GM19467 (cell line): ENCODE measurements at regions not wholly inside any gene's neighbourhood (a gene's known extent, or its start where the extent isn't known, plus 50 kb on each side); places are given as distances from the start of the nearest gene placed in this dataset.
"Not testable (repeated sequence)": the region's sequence is repeated elsewhere in the genome, so short reads cannot be mapped to it uniquely, and the experiment has no call there.

Experiments used
- ATAC-seq: cut with Tn5 transposase; IDR thresholded peaks from one replicate; pipeline ENCODE4 v1.9.1; 2021; ENCODE audit warnings: mild to moderate bottlenecking, moderate library complexity; ENCODE audit not compliant: unreplicated experiment

DNA sequence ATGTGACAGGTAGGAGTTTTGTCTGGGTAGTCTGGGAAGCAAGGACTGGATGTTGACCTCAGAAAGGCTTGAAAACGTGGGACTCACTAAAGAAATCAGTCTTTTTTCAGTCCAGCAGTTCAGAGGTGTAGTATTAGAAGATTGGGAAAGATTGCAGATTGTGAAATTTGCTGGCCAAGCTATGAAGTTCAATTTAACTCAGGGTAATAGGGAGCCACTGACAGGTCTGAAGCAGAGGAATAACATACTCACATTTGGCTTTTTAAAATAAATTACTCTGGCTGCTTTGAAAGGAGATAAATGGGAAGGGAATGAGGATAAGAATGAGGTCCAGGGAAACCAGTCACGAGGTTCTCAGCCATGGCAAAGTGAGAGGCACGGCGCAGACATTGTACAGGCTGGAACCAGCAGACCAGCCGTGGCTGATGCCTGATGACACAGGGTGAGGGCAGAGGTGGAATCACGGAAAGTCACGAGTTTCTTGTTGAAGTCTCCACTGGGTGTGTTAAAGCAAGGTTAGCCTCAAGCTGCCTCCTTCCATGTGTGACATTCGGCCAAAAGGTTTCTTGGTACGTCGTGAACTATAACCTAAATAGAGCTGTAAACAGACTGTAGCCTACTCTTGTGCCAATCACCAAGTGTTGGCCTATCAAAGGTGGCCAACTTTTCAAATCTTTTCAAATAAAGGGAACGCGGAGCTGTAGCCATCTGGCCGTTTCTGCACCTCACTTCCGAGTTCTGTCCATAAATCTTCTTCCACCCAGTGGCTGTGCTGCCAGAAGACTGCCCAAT, 377.6 kb downstream of the IRS2 start:
- no peak for ATAC-seq

DNA sequence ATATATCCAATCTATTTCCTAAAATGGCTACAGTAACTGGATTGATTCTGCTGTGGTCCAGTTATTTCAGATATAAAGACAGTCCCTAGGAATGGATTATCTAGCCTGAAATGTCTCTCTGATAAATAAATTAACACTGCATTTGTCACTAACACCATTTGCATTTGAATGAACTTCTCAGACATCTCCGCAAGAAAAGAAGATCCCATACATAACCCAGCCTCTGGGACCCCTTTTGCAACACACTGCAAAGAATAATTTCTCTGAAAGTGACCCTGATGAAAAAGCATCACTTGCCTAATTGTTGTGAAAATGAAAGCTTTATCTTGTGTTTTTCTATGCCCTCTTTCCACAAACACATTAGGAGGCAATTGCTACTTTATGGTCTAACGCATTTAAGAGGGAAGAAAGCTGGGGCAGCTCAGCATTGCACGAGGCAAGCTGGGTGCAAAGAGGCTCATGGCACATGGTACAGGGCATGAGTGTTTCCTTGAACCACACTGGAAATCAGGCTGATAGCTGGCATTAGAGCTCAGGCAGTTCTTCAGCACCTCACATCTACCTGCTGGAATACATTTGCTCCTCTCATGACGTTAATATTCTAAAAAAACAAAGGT, 379.9 kb downstream of the IRS2 start:
- ATAC-seq: no peak

- no peak for ATAC-seq
Observed at GRCh38 chr13:109403012-109403421, 383.4 kb downstream of the IRS2 start.

DNA sequence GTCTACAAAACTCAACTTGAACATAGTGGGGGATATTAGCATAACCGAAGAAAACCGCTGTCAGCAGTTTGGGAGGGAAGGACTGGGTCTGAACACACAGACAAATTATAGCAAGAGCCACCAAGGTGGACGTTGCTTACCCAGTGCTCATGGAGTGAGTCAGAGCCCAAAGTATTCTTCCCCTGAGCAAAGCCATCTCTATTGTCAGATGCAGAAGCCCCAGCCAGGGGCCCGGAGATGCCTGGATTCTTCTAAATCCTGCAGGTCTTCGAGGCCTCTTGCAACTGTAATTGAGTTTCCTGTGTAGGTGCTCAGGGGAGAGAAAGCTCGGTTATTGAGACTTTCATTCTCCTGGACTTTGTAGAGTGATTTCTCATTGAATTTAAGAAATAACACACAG, 384.5 kb downstream of the IRS2 start:
- no peak for ATAC-seq

DNA sequence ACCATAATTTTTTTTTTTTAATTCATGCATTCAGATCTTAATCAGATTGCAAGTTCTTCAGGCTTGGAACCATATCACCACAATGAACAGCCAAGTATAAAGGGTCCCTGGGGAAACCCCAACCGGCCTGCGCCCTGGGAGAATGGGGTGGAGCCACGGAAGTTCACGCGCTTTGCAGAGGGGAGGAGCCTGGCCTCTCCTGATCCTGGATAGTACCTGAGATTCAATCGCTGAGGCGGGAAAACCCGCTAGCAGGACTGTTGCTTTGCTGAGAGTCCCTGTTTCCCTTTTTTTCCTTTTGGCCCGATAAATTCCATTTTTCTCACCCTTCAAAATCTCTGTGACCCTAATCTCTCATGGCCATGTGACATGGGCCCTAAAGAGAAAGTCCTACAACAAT, 385.1 kb downstream of the IRS2 start:
- no peak for ATAC-seq

DNA sequence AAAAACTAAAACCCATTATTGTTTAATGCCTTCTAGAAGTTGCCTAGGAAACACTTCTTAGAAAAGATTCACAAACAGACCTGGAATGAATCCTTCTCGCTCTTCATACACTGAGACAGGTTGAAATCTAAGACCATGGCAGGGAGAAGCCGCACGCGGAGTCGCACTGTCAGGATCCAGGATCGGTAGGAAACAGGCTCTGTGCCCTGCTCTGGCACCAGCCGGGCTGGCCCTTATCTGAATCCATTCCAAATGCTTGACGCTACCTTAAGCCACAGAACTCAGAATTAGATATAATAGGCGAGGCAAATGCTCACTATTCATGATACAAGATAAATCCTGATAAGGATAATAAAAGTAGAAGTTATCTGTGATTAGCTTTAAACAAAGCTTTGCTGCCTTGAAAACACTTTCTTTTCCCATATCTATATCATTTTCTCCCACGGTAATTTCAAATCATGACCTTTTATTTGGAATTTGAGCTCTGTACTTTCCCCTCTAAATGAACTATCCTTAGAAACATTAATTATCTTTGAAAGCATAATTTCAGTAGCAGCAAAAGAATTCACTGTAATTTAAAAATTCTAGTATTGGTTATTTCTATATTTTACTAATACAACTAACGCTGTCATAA, 385.6 kb downstream of the IRS2 start:
- ATAC-seq: no peak

DNA sequence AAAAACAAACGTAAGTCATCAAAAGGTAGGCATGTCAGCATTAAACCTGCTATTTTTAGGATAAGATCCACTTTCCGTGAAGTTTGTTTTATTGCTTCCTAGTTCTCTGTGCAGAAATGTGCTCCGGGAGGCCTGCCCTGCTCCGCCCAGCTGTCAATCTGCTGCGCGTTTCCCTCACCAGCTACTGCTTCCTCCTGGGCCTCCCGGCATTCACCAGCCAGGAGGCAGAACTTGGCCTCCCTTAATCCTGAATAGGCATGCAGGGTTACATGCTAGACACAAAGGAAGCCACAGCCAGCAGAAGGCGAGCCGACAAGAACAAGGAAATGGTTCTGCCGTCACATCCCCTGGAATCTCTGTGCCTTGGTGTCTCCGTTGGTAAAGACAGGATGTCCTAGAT, 386.2 kb downstream of the IRS2 start:
- ATAC-seq: no peak

DNA sequence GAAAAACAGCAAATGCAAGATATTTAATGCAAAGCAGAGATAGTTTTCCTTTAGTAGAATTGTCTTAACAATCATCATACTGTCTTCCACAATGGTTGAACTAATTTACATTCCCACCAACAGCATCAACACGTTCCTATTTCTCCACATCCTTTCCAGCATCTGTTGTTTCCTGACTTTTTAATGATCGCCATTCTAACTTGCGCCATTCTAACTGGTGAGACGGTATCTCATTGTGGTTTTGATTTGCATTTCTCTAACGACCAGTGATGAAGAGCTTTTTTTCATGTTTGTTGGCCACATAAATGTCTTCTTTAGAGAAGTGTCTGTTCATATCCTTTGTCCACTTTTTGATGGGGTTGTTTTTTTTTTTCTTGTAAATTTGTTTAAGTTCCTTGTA, 388.3 kb downstream of the IRS2 start:
- not testable (repeated sequence) for ATAC-seq

DNA sequence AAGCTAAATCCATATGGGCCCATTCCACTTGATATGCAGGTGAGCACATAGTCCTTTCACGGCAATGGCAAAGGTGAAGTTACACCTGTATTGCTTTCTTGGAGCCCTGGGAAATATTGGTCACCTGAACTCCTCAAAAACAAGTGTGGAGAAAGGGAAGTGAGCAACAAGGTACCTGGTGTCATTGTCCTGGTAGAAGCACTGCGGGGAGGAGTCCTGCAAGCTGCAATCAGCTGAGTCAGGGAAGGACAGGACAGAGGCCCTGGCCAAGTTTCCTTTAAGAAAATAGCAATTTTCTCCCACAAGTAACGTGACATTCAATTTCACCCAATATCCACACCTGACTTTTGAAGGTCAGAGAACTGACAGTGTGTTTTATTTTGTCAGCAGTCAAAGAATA, 389.1 kb downstream of the IRS2 start:
- no peak for ATAC-seq

DNA sequence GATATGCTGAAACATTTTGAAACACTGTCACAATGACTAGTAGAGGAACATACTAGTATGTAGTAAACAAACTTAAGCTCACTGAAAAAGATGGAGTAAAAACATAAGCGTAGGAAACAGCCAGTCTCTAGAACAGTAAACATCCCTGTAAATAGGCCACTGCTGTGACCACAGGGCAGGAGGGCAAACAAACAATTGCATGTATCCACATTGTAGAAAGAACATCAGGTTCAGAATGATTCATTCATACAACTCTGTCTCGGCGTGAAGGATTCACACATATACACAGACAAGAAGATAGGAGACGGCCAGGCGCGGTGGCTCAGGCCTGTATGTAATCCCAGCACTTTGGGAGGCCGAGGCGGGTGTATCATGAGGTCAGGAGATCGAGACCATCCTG, 390.1 kb downstream of the IRS2 start:
- no peak for ATAC-seq

DNA sequence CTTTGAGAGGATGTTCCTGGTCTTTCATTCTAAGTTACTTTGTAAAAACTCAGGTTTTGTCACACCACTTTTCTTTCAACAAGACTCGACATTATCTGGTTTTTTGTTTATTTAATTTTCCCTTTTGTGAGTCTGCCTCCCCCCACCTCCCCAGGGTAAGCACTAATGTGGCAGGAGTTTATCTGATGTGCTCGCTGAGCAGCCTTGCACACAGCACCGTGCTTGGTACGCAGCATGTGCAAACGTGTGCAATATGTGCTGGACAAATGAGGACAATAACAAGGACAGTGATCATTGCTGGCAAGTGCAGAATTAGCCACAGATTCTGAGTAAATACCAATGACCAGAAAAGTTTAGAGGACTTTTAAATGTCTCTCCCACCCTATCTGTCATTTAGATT, 391.4 kb downstream of the IRS2 start:
- ATAC-seq: no peak

DNA sequence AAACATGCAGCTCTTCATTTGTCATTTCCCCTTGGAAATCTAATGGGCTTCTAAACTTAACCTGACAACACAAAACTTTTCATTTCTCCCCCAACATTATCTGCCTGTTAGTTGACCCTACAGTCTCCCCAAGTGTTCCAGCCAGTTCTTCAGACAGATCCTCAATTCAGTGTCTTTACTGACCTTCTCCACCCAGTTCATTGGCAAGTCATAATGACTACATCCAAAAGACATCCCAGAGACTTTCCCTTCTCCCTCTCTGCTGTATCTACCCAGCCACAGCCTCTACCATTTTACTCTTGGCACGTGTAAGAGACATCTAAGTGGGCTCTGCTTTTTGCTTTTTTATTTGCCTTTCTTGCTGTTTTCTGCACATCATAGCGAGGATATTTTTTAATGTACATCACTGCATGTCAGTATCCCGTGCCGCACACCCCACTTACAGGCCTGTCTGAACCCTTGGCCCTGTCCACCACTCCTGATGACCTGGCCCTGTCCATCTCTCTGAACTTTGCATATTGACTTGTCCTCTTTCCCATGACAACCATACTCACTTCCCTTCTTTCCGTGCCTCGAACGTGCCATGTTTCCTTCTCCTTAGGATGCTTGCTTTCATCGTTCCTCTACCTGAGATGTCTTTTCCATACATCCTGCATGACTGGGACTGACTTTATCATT, 391.9 kb downstream of the IRS2 start:
- ATAC-seq: no peak

DNA sequence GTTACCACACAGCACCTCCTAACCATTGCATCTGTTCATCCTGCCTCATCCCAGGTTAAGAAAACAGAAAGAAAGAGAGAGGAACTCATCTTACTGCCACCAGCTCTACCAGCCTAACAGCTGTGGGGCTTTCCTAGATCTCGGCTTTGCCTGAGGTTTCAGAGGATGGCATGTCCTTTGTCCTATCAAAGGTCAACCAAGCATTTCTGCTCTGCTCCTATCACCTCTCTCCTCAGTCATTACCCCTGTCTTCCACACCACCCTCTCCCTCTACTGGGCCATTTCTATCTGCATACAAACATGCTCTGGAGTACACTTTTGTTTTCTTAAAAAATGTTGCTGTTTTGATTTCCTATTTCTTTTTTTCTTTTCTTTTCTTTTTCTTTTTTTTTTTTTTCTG, 393.3 kb downstream of the IRS2 start:
- no peak for ATAC-seq

DNA sequence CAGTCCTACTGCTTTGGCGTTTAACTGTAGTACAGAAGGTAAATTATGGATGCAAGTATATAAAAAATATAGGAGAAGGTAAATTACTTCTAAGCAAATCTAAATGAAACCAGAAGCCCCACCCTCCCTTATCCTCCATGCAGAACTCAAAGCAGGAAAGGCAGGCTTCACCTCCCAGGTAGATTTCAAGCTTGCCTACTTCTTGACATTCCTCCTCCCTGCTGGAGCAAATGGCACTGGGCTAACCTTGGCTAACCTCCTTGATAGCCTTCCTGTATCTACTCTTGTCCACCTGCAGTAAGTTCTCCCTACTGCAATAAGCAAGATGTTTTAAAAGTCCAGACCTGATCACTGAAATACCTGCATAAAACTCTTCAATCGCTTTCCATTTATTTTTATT, 396.0 kb downstream of the IRS2 start:
- ATAC-seq: no peak

DNA sequence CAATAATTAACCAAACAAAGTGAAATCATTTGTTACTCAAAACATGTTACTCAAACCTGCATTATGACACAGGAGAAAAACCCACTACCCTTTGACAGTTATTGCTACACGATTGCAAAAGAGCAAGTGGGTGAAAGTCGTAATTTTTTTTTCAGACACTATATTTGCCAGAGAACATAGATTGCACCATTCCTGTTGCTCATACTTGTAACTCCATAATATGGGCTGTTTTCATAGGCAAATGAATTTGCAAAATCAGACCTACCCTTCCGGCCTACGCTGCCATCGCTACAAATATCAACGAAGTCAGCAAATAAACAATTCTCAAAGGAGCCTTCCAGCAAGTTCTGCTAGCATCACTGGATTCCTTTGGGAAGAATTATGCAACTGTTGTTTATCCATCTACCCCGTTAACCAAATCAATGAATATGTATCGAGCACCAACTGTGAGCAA, 396.5 kb downstream of the IRS2 start:
- ATAC-seq: no peak

- ATAC-seq: no peak
Observed at GRCh38 chr13:109389456-109389855, 396.9 kb downstream of the IRS2 start.

DNA sequence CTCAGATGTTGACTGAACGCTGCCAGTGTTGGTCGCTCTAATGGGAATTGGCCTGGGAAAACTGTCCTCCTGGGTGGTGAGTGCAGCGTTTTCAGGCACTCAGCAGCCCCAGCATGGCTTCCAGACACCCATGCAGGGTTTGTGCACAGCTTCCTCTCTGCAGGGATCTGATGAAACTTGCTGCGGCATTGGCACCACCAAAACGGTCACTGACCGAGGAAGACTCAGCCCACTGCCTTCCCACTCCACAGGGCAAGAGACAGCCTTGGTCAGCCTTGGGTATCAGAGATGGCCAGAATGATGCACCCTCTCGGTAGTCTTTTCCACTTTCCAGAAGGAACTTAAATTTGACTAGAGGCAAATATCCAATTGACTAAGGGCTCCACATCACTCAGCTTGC, 398.9 kb downstream of the IRS2 start:
- no peak for ATAC-seq

DNA sequence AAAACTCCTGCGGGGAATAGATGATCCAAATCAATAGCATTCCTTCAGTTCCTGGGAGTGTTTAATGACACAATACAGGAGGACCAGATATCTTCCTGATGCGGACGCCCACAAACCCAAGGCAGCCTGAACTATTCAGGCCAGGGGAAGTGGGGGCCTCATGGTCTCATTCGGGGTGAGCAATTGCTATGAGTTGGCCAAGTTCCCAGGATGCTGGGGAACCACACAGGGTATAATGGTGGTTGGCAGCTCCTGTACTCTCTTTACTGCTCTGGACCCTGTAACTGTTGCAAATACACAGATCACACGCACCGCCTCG, 401.2 kb downstream of the IRS2 start:
- no peak for ATAC-seq

DNA sequence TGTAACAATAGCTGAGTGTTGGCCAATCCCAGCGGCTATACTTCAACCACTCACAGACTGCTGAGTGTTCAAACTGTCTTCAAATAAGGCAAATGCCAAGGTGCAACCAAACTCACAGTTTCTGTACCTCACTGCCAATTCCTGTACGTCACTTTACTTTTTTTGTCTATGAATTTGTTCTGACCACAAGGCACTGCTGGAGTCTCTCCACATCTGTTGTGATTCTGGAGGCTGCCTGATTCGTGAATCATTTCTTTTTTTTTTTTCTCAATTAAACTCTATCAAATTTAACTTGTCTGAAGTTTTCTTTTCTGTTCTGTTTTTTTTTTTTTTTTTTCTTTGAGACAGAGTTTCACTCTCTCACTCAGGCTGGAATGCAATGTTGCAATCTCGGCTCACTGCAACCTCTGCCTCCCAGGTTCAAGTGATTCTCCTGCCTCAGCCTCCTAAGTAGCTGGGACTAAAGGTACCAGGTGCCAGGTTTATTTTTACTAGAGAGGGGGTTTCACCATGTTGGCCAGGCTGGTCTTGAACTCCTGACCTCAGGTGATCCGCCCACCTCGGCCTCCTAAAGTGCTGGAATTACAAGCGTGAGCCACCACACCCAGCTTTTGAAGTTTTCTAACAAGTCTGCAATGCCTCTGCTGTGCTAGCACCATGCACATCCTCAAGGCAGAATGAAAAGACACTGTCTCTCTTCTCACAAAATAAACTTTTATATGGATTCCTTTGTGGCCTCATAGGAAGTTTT, 401.7 kb downstream of the IRS2 start:
- ATAC-seq: no peak

- ATAC-seq: no peak
Observed at GRCh38 chr13:109383683-109384082, 402.7 kb downstream of the IRS2 start.

GRCh38 chr13:109381546-109382180, 404.7 kb downstream of the IRS2 start:
- no peak for ATAC-seq
